ENCODE measurements at regions not wholly inside any gene's neighbourhood (a gene's known extent, or its start where the extent isn't known, plus 50 kb on each side); places are given as distances from the start of the nearest gene placed in this dataset.

- TF ChIP-seq SAP30 (IDR thresholded peaks at IDR 0.05; ENCODE audit: insufficient read depth, insufficient replicate concordance, low read length): no peak
- no peak for TF ChIP-seq CTCF (IDR thresholded peaks at IDR 0.05; ENCODE audit: control extremely low read depth in 1 of 3, insufficient read depth in 1 of 3, low read depth in 1 of 3, low read length in 3 of 3)
- TF ChIP-seq TAF7 (optimal IDR thresholded peaks at IDR 0.05; ENCODE audit: borderline replicate concordance, low read depth, low read length): no peak
These were observed 435.7 kb downstream of the EFNB2 start (continued) for GRCh38 chr13:106099765-106100164.
